Gastrocnemius medialis (tissue), 4 donors: ENCODE measurements at regions not wholly inside any gene's neighbourhood (a gene's known extent, or its start where the extent isn't known, plus 50 kb on each side); places are given as distances from the start of the nearest gene placed in this dataset.

Experiments
- CTCF ChIP-seq, 5 experiments: fragments of 450-650 bp in 3 of 5; fragments of 200-600 bp in 2 of 5; sonication (generic) in 2 of 5; IDR thresholded peaks in 4 of 5; conservative IDR thresholded peaks in 1 of 5; 1 replicate in 4 of 5; 2 replicates in 1 of 5; pipeline ENCODE4 v1.5.1; 2016 to 2019; ENCODE audit warnings: antibody characterized with exemption in 5 of 5, mild to moderate bottlenecking in 3 of 5, moderate library complexity in 3 of 5
- POLR2A ChIP-seq, 2 donors: fragments of 450-650 bp; IDR thresholded peaks; one replicate each; pipeline ENCODE4 v1.6.1; 2017; ENCODE audit warnings: antibody characterized with exemption in 2 of 2, mild to moderate bottlenecking in 2 of 2, moderate library complexity in 2 of 2

GRCh38 chr6:48859562-48860123 is 603.4 kb downstream of the MMUT start:
- TF ChIP-seq CTCF (IDR thresholded peaks at IDR 0.05 in 4 of 5, conservative IDR thresholded peaks at IDR 0.05 in 1 of 5) (no peak), POLR2A (IDR thresholded peaks at IDR 0.05) (no peak)
